HG03469 (cell line): ENCODE measurements at regions not wholly inside any gene's neighbourhood (a gene's known extent, or its start where the extent isn't known, plus 50 kb on each side); places are given as distances from the start of the nearest gene placed in this dataset.

Experiments
- ATAC-seq: cut with Tn5 transposase; IDR thresholded peaks from one replicate; pipeline ENCODE4 v1.9.1; 2021; ENCODE audit warnings: mild to moderate bottlenecking, moderate library complexity, moderate number of reproducible peaks; ENCODE audit not compliant: unreplicated experiment

GRCh38 chr12:88310069-88310468, 168.0 kb downstream of the TMTC3 start:
- ATAC-seq: no peak

- no peak for ATAC-seq
These were observed 168.6 kb downstream of the TMTC3 start for GRCh38 chr12:88310666-88311065.

GRCh38 chr12:88313554-88313953, 171.4 kb downstream of the TMTC3 start:
- no peak for ATAC-seq

GRCh38 chr12:88314706-88315105, 172.6 kb downstream of the TMTC3 start:
- ATAC-seq: no peak

- no peak for ATAC-seq
These were observed 176.6 kb downstream of the TMTC3 start for GRCh38 chr12:88318726-88319125.

GRCh38 chr12:88325076-88325815, 183.1 kb downstream of the TMTC3 start:
- no peak for ATAC-seq

- no peak for ATAC-seq
These were observed 183.7 kb downstream of the TMTC3 start for GRCh38 chr12:88325816-88326189.

- no peak for ATAC-seq
These were observed 185.2 kb downstream of the TMTC3 start for GRCh38 chr12:88327276-88327675.

- no peak for ATAC-seq
These were observed 186.0 kb downstream of the TMTC3 start for GRCh38 chr12:88328090-88328489.

- no peak for ATAC-seq
These were observed 187.7 kb downstream of the TMTC3 start for GRCh38 chr12:88329833-88330232.

GRCh38 chr12:88334271-88334670, 192.2 kb downstream of the TMTC3 start:
- no peak for ATAC-seq

GRCh38 chr12:88336076-88336739, 194.1 kb downstream of the TMTC3 start:
- no peak for ATAC-seq

GRCh38 chr12:88338486-88338885, 196.4 kb downstream of the TMTC3 start:
- no peak for ATAC-seq

GRCh38 chr12:88339254-88339949, 197.3 kb downstream of the TMTC3 start:
- ATAC-seq: peak; percentile 60

- ATAC-seq: no peak
These were observed 197.9 kb downstream of the TMTC3 start for GRCh38 chr12:88339966-88340365.

- ATAC-seq: no peak
These were observed 200.2 kb downstream of the TMTC3 start for GRCh38 chr12:88342251-88342806.

- ATAC-seq: no peak
These were observed 209.0 kb downstream of the TMTC3 start for GRCh38 chr12:88351146-88351545.

GRCh38 chr12:88354691-88355090, 212.6 kb downstream of the TMTC3 start:
- no peak for ATAC-seq

GRCh38 chr12:88360343-88360742, 218.2 kb downstream of the TMTC3 start:
- no peak for ATAC-seq

- ATAC-seq: no peak
These were observed 218.8 kb downstream of the KITLG start for GRCh38 chr12:88361493-88361892.

- no peak for ATAC-seq
These were observed 217.8 kb downstream of the KITLG start for GRCh38 chr12:88362439-88362838.

- ATAC-seq: no peak
These were observed 214.9 kb downstream of the KITLG start for GRCh38 chr12:88365403-88365802.
